HG03558 (cell line): ENCODE measurements at regions not wholly inside any gene's neighbourhood (a gene's known extent, or its start where the extent isn't known, plus 50 kb on each side); places are given as distances from the start of the nearest gene placed in this dataset.

Experiments
- ATAC-seq: cut with Tn5 transposase; IDR thresholded peaks from one replicate; pipeline ENCODE4 v1.9.1; 2021; ENCODE audit warnings: moderate number of reproducible peaks; ENCODE audit not compliant: unreplicated experiment; ENCODE audit errors: extremely low read depth

DNA sequence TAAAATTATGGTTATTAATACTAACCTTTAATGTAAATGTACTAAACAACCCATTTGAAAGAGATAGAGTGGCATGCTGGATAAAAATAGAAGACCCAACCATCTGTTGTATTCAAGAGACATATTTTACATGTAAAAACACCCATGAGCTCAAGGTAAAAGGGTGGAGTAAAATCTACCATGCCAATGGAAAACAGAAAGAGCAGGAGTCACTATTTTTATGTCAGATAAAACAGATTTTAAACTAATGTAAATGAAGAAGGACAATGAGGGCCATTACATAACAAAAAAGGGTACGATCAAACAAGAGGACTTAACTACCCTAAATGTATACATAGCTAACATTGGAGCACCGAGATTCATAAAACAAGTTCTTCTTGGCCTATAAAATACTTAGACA, 66.3 kb downstream of the ITM2A start:
- no peak for ATAC-seq

DNA sequence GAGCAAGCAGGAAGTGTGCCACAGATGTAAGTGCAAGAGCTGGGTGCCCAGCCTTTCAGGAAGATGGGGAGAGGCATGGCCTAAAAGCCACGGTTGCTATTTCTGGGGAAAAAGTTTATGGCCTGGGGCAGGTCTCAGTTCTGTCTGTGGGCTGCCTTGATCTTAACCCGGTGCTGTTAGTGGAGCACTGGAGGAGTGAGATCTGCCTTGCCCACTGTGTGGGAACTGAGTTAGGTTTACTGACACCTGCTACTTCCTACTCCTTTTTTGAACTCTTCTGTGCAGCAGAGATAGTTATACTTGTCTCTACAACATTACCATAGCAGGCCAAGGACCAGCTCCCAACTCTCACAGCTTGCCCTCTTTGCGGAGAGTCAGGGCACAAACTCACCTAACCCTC, 76.5 kb downstream of the ITM2A start:
- no peak for ATAC-seq

DNA sequence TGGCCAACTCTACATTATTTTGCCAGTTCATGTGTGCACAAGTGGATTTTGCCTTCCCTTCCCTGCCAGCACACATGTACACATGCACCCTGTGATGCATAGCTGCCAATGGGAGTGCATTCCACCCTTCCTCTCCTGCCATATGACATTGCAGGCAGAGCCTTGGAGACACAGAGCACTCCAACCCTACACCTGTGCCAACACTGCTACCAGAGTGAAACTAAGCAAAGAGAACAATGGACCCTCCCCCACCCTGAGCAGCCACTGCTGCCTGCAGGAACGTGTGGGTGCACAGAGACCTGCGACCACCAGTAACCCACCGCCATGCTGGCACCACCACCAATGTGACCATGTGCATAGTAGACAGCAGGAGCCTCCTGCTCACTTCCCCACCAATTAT, 78.4 kb downstream of the ITM2A start:
- no peak for ATAC-seq

DNA sequence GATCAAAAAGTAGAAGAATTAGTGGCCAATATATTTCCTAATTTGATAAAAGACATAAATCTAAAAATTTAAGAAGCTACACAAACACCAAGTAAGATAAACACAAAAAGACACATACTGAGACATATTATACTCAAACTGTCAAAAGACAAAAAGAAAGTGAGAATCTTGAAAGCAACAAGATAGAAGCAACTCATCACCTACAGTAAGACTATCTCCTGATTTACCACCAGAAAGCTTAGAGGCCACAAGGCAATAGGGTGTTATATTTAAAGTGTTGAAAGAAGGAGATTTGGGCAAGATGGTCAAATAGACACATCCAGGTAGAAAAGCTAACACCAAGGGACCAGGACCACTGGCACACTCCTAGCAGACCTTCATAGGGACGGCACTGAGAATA, 79.4 kb downstream of the ITM2A start:
- ATAC-seq, result no peak

DNA sequence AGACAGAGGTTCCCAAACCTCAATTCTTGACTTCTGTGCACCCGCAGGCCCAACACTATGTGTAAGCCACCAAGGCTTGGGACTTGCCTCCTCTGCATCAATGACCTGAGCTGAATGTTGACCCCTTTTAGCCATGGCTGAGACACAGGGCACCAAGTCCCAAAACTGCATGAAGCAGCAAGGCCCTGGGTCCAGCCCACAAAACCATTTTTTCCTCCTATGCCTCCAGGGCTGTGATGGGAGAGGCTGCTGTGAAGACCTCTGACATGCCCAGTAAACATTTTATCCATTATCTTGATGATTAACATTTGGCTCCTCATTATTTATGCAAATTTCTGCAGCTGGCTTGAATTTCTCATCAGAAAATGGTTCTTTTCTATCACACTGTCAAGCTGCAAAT, 85.4 kb downstream of the ITM2A start:
- no peak for ATAC-seq

DNA sequence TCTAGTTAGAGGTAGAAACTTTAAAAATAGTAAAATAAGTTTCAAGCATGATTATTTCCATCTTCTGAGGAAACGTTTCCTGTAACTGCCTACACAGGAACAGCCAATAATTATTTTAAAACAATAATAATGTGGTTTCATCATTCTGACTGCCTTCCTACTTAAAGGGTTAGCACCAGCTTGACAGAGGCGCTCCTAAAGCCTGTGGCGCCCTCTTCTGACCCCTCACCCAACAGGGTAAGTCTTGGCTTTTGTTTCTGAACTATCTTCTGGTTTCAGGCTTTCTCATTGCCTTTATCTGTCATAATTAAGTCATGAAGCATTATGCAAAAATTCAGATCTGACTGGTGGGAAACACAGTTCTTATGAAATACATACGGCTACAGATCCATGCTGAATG, 96.7 kb downstream of the ITM2A start:
- ATAC-seq, result peak; percentile 79

DNA sequence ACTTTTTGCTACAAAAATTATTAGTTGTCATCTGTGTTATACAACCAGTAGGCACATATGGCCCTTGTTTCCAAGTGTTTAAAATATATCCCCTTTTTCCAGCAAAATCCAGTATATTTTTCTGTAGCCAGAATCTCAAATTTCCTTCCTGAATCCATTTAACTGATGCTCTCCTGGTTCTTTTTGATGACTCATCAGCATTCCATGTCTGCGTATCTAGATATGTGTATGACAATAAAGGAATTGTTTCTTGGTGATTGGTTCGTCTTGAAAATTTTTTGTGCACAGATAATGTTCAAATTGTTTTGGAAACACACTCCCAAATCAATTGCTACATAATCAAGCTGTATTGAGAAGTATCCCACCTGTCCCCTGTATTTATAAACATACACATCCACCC, 98.3 kb downstream of the ITM2A start:
- no peak for ATAC-seq

DNA sequence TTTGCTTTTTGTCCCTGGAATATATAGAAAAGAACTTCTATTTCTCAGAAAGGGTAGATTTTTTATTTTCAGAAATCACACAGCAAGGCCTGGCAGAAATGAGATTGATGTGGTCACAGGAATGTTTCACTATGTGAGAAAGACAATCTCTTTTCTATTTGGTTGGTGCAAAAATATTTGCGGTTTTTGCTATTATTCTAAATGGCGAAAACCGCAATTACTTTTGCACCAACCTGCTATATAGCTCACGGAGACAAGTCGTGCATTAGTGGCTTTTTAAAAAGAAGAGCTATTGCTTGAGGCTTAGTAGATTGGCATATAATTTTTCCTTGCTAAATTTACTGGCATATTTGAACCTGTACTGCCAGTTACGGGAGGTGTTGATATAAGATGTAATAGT, 100.4 kb downstream of the ITM2A start:
- no peak for ATAC-seq

DNA sequence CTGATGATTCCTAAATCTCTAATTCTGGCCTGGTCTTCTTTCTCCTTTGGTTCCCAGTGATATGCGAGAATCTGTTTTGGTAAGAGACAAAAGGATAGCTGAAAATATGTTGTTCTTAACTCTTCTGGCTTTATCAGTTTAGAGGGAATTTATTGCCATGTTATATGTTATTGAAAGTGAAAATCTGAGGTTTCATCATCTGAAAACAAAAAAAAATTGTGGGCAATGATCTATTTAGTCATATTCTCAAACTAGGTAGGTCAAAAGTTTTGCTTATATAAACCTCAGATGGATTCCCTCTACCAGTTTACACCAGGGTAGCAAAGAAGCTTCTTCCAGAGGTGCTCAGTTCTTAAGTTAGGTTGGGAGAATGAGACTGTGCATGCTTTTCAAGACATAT, 103.6 kb downstream of the ITM2A start:
- ATAC-seq, result no peak

DNA sequence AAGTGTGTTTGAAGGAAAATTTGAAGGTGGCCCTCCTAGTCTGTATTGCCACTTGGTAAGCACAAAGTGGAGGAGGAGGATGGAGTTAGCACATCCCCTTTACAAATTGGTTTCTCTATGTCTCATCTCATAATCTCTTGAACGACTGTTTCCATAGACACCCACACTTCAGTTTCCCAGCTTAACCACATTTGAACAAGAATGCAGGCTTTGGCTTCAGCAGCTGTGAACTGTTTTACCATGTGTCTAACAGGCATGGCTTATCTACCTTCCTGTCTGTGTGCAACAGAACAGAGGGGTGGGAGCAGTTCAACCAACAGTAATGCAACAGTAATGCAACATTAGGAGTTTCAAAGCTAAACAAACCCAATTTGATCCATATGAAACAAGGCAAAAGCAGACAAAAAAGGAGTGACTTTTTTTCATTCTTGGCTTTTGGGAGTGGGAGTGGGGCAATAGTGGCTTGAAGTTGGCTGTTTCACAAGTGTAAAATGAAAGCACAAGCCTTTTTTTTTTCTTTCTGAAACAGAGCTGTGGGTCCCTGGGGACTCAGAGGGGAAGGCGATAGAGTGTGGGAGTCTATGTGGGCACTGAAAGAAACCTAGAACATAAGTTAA, 108.0 kb downstream of the ITM2A start:
- ATAC-seq, result peak; percentile 86

DNA sequence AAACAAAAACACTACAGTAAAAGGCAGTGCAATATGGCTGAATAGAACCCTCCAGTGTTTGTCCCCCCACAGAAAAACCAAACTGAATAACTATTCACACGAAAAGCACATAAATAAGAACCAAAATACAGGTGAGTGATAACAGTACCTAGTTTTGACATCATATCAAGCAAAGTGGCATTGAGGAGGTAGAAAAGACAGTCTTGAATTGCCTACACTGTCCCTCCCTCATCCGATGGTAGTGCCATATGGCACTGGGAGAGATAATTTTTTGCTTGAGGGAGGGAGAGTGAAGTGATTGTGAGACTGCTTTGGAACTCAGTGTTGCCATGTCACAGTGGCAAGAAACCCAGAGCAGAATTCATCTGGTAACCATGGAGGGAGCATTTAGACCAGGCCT, 99.2 kb downstream of the GPR174 start:
- ATAC-seq, result no peak

DNA sequence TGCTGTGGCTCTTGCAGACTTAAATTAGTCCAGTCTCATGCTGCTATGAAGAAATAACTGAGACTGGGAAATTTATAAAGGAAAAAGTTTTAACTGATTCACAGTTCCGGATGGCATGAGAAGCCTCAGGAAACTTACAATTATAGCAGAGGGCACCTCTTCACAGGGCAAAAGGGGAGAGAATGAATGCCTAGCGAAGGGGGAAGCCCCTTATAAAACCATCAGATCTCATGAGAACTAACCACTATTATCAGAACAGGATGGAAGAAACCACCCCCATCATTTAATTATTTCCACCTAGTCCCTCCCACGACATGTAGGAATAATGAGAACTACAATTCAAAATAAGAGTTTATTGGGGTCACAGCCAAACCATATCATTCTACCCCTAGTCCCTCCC, 91.4 kb downstream of the GPR174 start:
- ATAC-seq, result no peak

DNA sequence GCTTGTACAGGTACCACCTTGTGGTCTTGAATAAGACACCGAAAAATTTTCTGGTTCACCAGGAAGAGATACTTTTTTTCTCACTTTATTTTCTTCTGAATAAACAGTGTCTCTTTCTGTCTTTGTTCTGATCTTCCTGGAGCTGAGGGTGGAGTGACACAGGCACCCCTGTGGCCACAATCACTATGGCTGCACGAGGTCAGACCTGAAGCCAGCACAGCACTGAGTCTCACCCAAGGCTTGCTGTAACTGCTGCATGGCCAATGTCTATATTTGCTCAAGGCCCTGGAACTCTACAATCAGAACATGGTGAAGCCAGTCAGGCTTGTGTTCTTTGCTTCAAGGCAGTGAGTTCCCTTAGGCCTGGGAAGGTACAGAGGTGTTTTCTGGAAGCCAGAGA, 87.2 kb downstream of the GPR174 start:
- no peak for ATAC-seq
